ENCODE measurements at regions not wholly inside any gene's neighbourhood (a gene's known extent, or its start where the extent isn't known, plus 50 kb on each side); places are given as distances from the start of the nearest gene placed in this dataset.

DNA sequence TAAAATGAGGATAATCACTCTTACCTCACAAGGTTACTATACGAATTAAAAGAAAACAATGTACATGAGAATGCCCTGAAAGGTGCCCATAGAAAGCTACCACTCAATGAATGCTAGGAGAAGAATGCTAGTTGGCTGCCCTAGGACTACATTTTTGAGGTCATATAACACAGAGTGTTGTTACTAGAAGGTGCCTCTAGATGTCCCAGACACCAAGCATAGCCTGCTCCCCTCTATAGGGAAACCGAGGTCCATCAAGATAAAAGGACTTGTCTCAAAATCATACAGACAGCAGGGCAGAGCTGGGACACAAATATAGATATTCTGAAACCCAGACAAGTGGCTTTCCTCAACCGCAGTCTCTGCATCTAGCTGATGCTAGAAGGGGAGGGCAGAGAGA lies 147.0 kb upstream of the ARHGEF9 start:
- H3K27me3 ChIP-seq (ENCODE audit: control insufficient read depth, insufficient read depth, low read length) = no peaks in the 10 kb centered on the region
- no peak overlapping the region for H3K4me2 ChIP-seq (ENCODE audit: low read length)
- no peaks in the 10 kb centered on the region for H3K36me3 ChIP-seq (ENCODE audit: insufficient read depth, low read length)
- no peak overlapping the region for H3K4me3 ChIP-seq (ENCODE audit: low read length)
- no peaks in the 10 kb centered on the region for H3K9me3 ChIP-seq (replicated peaks; ENCODE audit: low read length)
- no peak overlapping the region for H3K9ac ChIP-seq (ENCODE audit: low read depth, low read length)
- no peaks in the 10 kb centered on the region for H3K4me1 ChIP-seq (ENCODE audit: control insufficient read depth, insufficient read depth, low read length)

DNA sequence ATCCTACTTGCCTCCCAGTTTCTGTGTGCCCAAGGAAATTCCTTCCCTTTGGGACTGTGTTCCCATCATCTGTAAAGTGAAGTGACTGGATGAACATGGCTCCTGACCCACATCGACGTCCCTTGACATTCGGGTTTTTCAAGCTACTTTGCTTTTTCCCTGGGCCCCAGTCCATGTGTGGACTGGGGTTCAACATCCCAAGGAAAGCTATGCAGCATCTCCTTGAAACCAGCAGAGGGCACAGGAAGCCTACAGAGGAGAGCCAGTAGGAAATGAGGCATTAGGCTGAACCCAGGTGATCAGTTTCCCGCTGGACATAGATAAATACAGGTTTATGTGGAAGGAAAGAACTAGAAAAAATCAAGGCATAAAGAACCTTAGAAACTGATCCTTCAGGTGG lies 145.1 kb upstream of the ARHGEF9 start:
- H3K9ac ChIP-seq (ENCODE audit: low read depth, low read length) = no peak overlapping the region
- no peak overlapping the region for H3K4me3 ChIP-seq (ENCODE audit: low read length)
- no peaks in the 10 kb centered on the region for H3K4me1 ChIP-seq (ENCODE audit: control insufficient read depth, insufficient read depth, low read length)
- no peaks in the 10 kb centered on the region for H3K27me3 ChIP-seq (ENCODE audit: control insufficient read depth, insufficient read depth, low read length)
- no peaks in the 10 kb centered on the region for H3K9me3 ChIP-seq (replicated peaks; ENCODE audit: low read length)
- H3K4me2 ChIP-seq (ENCODE audit: low read length) = no peak overlapping the region
- H3K36me3 ChIP-seq (ENCODE audit: insufficient read depth, low read length) = no peaks in the 10 kb centered on the region

GRCh38 chrX:63929608-63930007 lies 144.6 kb upstream of the ARHGEF9 start:
- H3K36me3 ChIP-seq (ENCODE audit: insufficient read depth, low read length) = no peaks in the 10 kb centered on the region
- no peak overlapping the region for H3K4me2 ChIP-seq (ENCODE audit: low read length)
- no peaks in the 10 kb centered on the region for H3K4me1 ChIP-seq (ENCODE audit: control insufficient read depth, insufficient read depth, low read length)
- no peak overlapping the region for H3K4me3 ChIP-seq (ENCODE audit: low read length)
- H3K9ac ChIP-seq (ENCODE audit: low read depth, low read length) = no peak overlapping the region
- no peaks in the 10 kb centered on the region for H3K9me3 ChIP-seq (replicated peaks; ENCODE audit: low read length)
- H3K27me3 ChIP-seq (ENCODE audit: control insufficient read depth, insufficient read depth, low read length) = no peaks in the 10 kb centered on the region

DNA sequence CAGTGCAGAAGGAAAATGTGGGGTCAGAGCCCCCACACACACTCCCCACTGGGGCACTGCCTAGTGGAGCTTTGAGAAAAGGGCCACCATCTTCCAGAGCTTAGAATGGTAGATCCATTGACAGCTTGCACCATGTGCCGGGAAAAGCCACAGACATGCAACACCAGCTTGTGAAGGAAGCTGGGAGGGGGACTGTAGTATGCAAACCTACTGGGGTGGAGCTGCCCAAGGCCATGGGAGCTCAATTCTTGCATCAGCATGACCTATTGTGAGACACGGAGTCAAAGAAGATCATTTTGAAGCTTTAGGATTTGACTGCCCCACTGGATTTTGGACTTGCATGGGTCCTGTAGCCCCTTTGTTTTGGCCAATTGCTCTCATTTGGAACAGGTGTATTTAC lies 142.8 kb upstream of the ARHGEF9 start:
- Histone ChIP-seq H3K4me1 (ENCODE audit: control insufficient read depth, insufficient read depth, low read length) (no peaks in the 10 kb centered on the region), H3K4me3 (ENCODE audit: low read length) (no peak overlapping the region), H3K36me3 (ENCODE audit: insufficient read depth, low read length) (no peaks in the 10 kb centered on the region), H3K4me2 (ENCODE audit: low read length) (no peak overlapping the region), H3K9me3 (replicated peaks; ENCODE audit: low read length) (no peaks in the 10 kb centered on the region), H3K9ac (ENCODE audit: low read depth, low read length) (no peak overlapping the region), H3K27me3 (ENCODE audit: control insufficient read depth, insufficient read depth, low read length) (no peaks in the 10 kb centered on the region)

GRCh38 chrX:63922221-63922620 lies 137.2 kb upstream of the ARHGEF9 start:
- Histone ChIP-seq H3K4me1 (ENCODE audit: control insufficient read depth, insufficient read depth, low read length) (peaks cover 24% of the 10 kb centered on the region), H3K9me3 (replicated peaks; ENCODE audit: low read length) (no peaks in the 10 kb centered on the region), H3K27me3 (ENCODE audit: control insufficient read depth, insufficient read depth, low read length) (no peaks in the 10 kb centered on the region), H3K9ac (ENCODE audit: low read depth, low read length) (peak overlapping the region; percentile 47), H3K36me3 (ENCODE audit: insufficient read depth, low read length) (no peaks in the 10 kb centered on the region), H3K4me2 (ENCODE audit: low read length) (peak overlapping the region; percentile 31), H3K4me3 (ENCODE audit: low read length) (no peak overlapping the region)

DNA sequence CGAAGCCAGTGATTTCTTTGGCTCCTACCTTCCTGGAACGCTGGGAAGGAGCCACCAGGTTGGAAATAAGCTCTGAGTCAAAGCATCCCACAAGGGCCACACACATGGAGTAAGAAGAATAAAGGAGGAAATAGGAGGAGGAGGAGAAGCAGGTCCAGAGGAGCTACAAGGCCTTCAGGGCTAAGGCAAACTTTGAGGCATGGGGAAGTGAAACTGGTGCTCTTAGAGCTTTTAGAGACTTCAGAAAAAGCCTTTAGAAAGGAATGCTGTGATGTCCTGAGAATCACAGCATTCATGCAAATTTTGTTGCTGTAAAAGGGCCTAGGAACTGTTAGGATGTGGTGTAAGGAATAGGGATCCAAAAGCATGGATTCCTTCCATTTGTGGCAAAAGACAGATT lies 135.9 kb upstream of the ARHGEF9 start:
- Histone ChIP-seq H3K9ac (ENCODE audit: low read depth, low read length) (no peak overlapping the region), H3K27me3 (ENCODE audit: control insufficient read depth, insufficient read depth, low read length) (no peaks in the 10 kb centered on the region)

GRCh38 chrX:63919081-63919480 lies 134.1 kb upstream of the ARHGEF9 start:
- no peak overlapping the region for H3K9ac ChIP-seq (ENCODE audit: low read depth, low read length)
- peaks cover 2% of the 10 kb centered on the region for H3K9me3 ChIP-seq (replicated peaks; ENCODE audit: low read length)
- H3K36me3 ChIP-seq (ENCODE audit: insufficient read depth, low read length) = no peaks in the 10 kb centered on the region
- no peaks in the 10 kb centered on the region for H3K27me3 ChIP-seq (ENCODE audit: control insufficient read depth, insufficient read depth, low read length)
- no peak overlapping the region for H3K4me2 ChIP-seq (ENCODE audit: low read length)
- H3K4me1 ChIP-seq (ENCODE audit: control insufficient read depth, insufficient read depth, low read length) = peaks cover 24% of the 10 kb centered on the region
- H3K4me3 ChIP-seq (ENCODE audit: low read length) = no peak overlapping the region

More for the DNA sequence above, 135.9 kb upstream of the ARHGEF9 start:
- Histone ChIP-seq H3K4me1 (ENCODE audit: control insufficient read depth, insufficient read depth, low read length) (peaks cover 24% of the 10 kb centered on the region), H3K9me3 (replicated peaks; ENCODE audit: low read length) (no peaks in the 10 kb centered on the region), H3K4me2 (ENCODE audit: low read length) (no peak overlapping the region), H3K36me3 (ENCODE audit: insufficient read depth, low read length) (no peaks in the 10 kb centered on the region), H3K4me3 (ENCODE audit: low read length) (no peak overlapping the region)

DNA sequence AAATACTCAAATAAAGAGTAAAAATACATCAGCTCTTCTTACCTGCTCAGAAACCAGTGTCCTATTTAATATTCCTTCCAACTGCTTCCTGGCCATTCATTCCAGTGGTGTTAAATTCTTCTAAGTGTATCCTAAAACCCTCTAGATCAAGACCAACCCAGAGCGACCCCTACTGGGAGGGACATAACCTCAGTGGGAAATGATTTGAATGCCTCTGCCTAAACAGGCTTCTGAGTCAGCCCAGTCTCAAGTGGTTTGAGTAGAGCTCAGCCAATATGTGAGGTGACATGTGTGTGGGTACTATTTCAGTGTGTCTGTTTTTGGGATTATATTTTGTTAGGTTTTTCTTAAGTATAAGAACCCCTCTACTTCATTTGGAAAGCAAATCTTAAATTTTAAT lies 133.6 kb upstream of the ARHGEF9 start:
- Histone ChIP-seq H3K9ac (ENCODE audit: low read depth, low read length) (no peak overlapping the region), H3K9me3 (replicated peaks; ENCODE audit: low read length) (peaks cover 5% of the 10 kb centered on the region), H3K27me3 (ENCODE audit: control insufficient read depth, insufficient read depth, low read length) (no peaks in the 10 kb centered on the region), H3K4me2 (ENCODE audit: low read length) (no peak overlapping the region), H3K36me3 (ENCODE audit: insufficient read depth, low read length) (no peaks in the 10 kb centered on the region), H3K4me1 (ENCODE audit: control insufficient read depth, insufficient read depth, low read length) (peaks cover 24% of the 10 kb centered on the region), H3K4me3 (ENCODE audit: low read length) (no peak overlapping the region)

DNA sequence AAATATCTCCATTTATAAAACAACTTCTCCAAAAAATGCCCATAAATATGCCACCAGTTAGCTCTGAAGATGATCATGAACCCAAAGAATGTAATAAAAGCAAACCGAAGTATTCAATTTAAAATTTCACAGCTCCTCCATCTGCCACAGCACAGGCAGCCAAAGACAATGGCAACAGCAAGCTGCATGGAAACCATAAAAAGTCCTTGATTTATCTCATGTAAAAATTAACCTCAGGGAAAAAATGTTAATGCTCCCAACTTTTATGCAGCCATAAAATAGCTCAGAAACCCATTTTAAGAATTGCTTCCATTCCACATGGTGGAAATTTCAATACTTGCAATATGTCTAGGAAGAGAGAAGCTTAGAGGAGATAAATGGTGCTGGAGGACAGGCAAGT lies 132.3 kb upstream of the ARHGEF9 start:
- Histone ChIP-seq H3K4me3 (ENCODE audit: low read length) (no peak overlapping the region), H3K4me1 (ENCODE audit: control insufficient read depth, insufficient read depth, low read length) (peaks cover 20% of the 10 kb centered on the region), H3K27me3 (ENCODE audit: control insufficient read depth, insufficient read depth, low read length) (no peaks in the 10 kb centered on the region), H3K9me3 (replicated peaks; ENCODE audit: low read length) (peaks cover 5% of the 10 kb centered on the region), H3K9ac (ENCODE audit: low read depth, low read length) (no peak overlapping the region), H3K4me2 (ENCODE audit: low read length) (no peak overlapping the region), H3K36me3 (ENCODE audit: insufficient read depth, low read length) (no peaks in the 10 kb centered on the region)

DNA sequence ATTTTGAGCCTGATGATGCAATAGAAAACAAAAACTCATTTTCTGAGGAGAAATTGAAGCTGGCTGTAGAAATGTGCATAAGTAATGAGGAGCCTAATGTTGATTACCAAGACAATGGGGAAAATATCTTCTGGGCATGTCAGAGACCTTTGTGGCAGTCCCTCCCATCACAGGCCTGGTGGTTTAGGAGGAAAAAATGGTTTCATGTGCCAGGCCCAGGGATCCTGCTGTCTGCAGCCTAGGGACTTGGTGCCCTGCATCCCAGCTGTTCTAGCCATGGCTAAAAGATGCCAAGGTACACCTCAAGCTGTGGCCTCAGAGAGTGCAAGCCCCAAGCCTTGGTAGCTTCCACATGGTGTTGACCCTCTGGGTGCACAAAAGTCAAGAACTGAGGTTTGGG lies 128.7 kb upstream of the ARHGEF9 start:
- no peak overlapping the region for H3K9ac ChIP-seq (ENCODE audit: low read depth, low read length)
- no peaks in the 10 kb centered on the region for H3K36me3 ChIP-seq (ENCODE audit: insufficient read depth, low read length)
- H3K4me1 ChIP-seq (ENCODE audit: control insufficient read depth, insufficient read depth, low read length) = no peaks in the 10 kb centered on the region
- H3K4me2 ChIP-seq (ENCODE audit: low read length) = no peak overlapping the region
- peaks cover 5% of the 10 kb centered on the region for H3K9me3 ChIP-seq (replicated peaks; ENCODE audit: low read length)
- no peak overlapping the region for H3K4me3 ChIP-seq (ENCODE audit: low read length)
- H3K27me3 ChIP-seq (ENCODE audit: control insufficient read depth, insufficient read depth, low read length) = no peaks in the 10 kb centered on the region

GRCh38 chrX:63889001-63889400 lies 104.0 kb upstream of the ARHGEF9 start:
- peaks cover 3% of the 10 kb centered on the region for H3K4me1 ChIP-seq (ENCODE audit: control insufficient read depth, insufficient read depth, low read length)
- H3K9me3 ChIP-seq (replicated peaks; ENCODE audit: low read length) = no peaks in the 10 kb centered on the region
- no peak overlapping the region for H3K4me3 ChIP-seq (ENCODE audit: low read length)
- no peaks in the 10 kb centered on the region for H3K36me3 ChIP-seq (ENCODE audit: insufficient read depth, low read length)
- H3K4me2 ChIP-seq (ENCODE audit: low read length) = no peak overlapping the region
- H3K9ac ChIP-seq (ENCODE audit: low read depth, low read length) = peak overlapping the region; percentile 59
- H3K27me3 ChIP-seq (ENCODE audit: control insufficient read depth, insufficient read depth, low read length) = no peaks in the 10 kb centered on the region

DNA sequence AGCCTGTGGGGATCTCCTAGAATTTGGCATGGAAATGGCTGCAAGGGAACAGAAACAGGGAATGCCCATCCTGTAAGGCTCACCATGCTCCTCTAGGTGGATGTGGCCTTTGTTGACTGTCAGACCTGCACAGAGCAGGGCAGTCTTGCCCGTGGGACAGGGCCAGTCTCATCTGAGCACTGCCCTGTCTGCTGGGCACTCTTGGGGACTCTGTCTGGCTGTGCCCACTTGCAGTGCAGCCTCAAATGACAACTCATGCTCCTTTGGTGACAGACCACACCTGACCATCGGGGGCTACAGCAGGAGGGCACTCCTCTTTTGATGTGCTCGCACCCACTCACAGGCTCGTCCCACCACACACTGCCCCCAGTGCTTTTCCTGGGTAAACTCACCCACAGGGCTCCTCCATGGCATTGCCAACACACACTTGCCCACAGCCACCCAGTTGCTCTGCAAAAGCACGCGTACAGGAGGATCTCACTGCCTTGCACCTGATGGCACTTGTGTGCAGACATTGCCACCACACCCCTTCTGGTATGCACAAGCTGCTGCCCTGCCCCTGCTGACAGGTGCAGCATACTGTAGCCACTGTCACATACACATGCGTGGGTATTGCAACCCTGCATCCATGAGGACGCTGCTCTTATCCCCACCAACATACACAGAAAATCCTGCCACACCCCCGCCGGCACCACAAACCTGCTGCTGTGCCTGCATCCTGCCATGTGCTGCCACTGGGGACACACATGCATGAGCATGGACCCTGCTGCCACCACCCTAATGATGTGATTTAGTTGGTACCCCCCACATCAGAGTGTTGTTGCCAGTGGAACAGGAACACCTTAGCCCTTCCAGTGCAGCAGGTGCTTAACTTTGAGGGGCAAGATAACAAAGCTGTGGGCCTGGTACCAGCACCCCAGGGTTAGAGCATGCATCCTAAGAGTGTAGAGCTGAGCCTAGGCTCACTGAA lies 100.1 kb upstream of the ARHGEF9 start:
- Histone ChIP-seq H3K9ac (ENCODE audit: low read depth, low read length) (no peak overlapping the region), H3K4me2 (ENCODE audit: low read length) (no peak overlapping the region), H3K9me3 (replicated peaks; ENCODE audit: low read length) (no peaks in the 10 kb centered on the region), H3K27me3 (ENCODE audit: control insufficient read depth, insufficient read depth, low read length) (no peaks in the 10 kb centered on the region), H3K4me1 (ENCODE audit: control insufficient read depth, insufficient read depth, low read length) (peaks cover 3% of the 10 kb centered on the region), H3K4me3 (ENCODE audit: low read length) (no peak overlapping the region), H3K36me3 (ENCODE audit: insufficient read depth, low read length) (no peaks in the 10 kb centered on the region)
